Activated naive CD4-positive, alpha-beta T cell treated with anti-CD3 and anti-CD28 coated beads for 36 hours (primary cell): ENCODE measurements at regions not wholly inside any gene's neighbourhood (a gene's known extent, or its start where the extent isn't known, plus 50 kb on each side); places are given as distances from the start of the nearest gene placed in this dataset.

ENCODE experiments used
- CTCF ChIA-PET: fragments of 350-600 bp; sonication (Branson Sonifier 250); formaldehyde crosslinking; loops from one replicate; lab custom pipeline; 2021; ENCODE audit warnings: antibody characterized with exemption; lab: Charles Lee
- DNase-seq: peaks from one replicate; pipeline ENCODE4 v3.0.0-alpha.2; 2020
- H3K27ac Mint-ChIP-seq: one replicate; pipeline ENCODE4 v1.8.0; 2021; ENCODE audit warnings: mild to moderate bottlenecking, mixed read lengths
- H3K27me3 Mint-ChIP-seq: one replicate; pipeline ENCODE4 v1.8.0; 2021; ENCODE audit warnings: low read depth, mixed read lengths
- H3K36me3 Mint-ChIP-seq: one replicate; pipeline ENCODE4 v1.8.0; 2021; ENCODE audit warnings: low read depth, mixed read lengths
- H3K4me1 Mint-ChIP-seq: one replicate; pipeline ENCODE4 v1.8.0; 2021; ENCODE audit warnings: low read depth, mixed read lengths
- H3K4me3 Mint-ChIP-seq: one replicate; pipeline ENCODE4 v1.8.0; 2021; ENCODE audit warnings: mild to moderate bottlenecking, moderate library complexity, mixed read lengths
- H3K9me3 Mint-ChIP-seq: one replicate; pipeline ENCODE4 v1.8.0; 2021; ENCODE audit warnings: mixed read lengths
- intact Hi-C: fragments of 100-400 bp; cut with micrococcal nuclease; formaldehyde crosslinking; loops from one replicate; pipeline ENCODE4 v1.15.1; 2023

- Mint-ChIP-seq H3K4me1 (no peaks in the 10 kb centered on the region), H3K9me3 (no peaks in the 10 kb centered on the region), H3K27ac (no peak overlapping the region), H3K27me3 (peaks cover 7% of the 10 kb centered on the region), H3K36me3 (no peaks in the 10 kb centered on the region), H3K4me3 (no peak overlapping the region)
- DNase-seq: no peak
- intact Hi-C loops: no loop called here
- CTCF ChIA-PET: no interaction called here
These were observed 82.4 kb downstream of the MAFB start for GRCh38 chr20:40606660-40607059.

GRCh38 chr20:40606237-40606636 is 82.8 kb downstream of the MAFB start:
- DNase-seq: no peak
- intact Hi-C loops: no loop called here
- no peak overlapping the region for H3K4me3 Mint-ChIP-seq
- CTCF ChIA-PET: no interaction called here
- H3K9me3 Mint-ChIP-seq: no peaks in the 10 kb centered on the region
- H3K27ac Mint-ChIP-seq: no peak overlapping the region
- H3K36me3 Mint-ChIP-seq: no peaks in the 10 kb centered on the region
- H3K4me1 Mint-ChIP-seq: no peaks in the 10 kb centered on the region
- peaks cover 7% of the 10 kb centered on the region for H3K27me3 Mint-ChIP-seq

- peaks cover 7% of the 10 kb centered on the region for H3K27me3 Mint-ChIP-seq
- CTCF ChIA-PET: no interaction called here
- no peak for DNase-seq
- intact Hi-C loops: no loop called here
- no peak overlapping the region for H3K4me3 Mint-ChIP-seq
- no peaks in the 10 kb centered on the region for H3K36me3 Mint-ChIP-seq
- no peak overlapping the region for H3K27ac Mint-ChIP-seq
- H3K4me1 Mint-ChIP-seq: no peaks in the 10 kb centered on the region
- no peaks in the 10 kb centered on the region for H3K9me3 Mint-ChIP-seq
These were observed 84.6 kb downstream of the MAFB start for GRCh38 chr20:40604416-40604815.

- CTCF ChIA-PET: no interaction called here
- no peak for DNase-seq
- no peaks in the 10 kb centered on the region for H3K4me1 Mint-ChIP-seq
- intact Hi-C loops: no loop called here
- H3K36me3 Mint-ChIP-seq: no peaks in the 10 kb centered on the region
- H3K27me3 Mint-ChIP-seq: peaks cover 7% of the 10 kb centered on the region
- H3K27ac Mint-ChIP-seq: no peak overlapping the region
- no peak overlapping the region for H3K4me3 Mint-ChIP-seq
- H3K9me3 Mint-ChIP-seq: peaks cover 3% of the 10 kb centered on the region
These were observed 85.9 kb downstream of the MAFB start for GRCh38 chr20:40603057-40603651.

- no peak for DNase-seq
These were observed 86.7 kb downstream of the MAFB start for GRCh38 chr20:40602381-40602780.

GRCh38 chr20:40600441-40601219 is 88.4 kb downstream of the MAFB start:
- peaks cover 4% of the 10 kb centered on the region for H3K27me3 Mint-ChIP-seq
- CTCF ChIA-PET: no interaction called here

More at GRCh38 chr20:40602381-40602780, 86.7 kb downstream of the MAFB start:
- Mint-ChIP-seq H3K27me3 (peaks cover 7% of the 10 kb centered on the region), H3K27ac (no peak overlapping the region), H3K36me3 (no peaks in the 10 kb centered on the region), H3K4me3 (no peak overlapping the region), H3K4me1 (no peaks in the 10 kb centered on the region), H3K9me3 (peaks cover 3% of the 10 kb centered on the region)
- intact Hi-C loops: no loop called here
- CTCF ChIA-PET: interaction anchor here (0.6 kb wide), 1 partner anchor 75 kb away, joined by 3 read pairs; no protein-coding TSS in a partner anchor

GRCh38 chr20:40599987-40600386 is 89.0 kb downstream of the MAFB start:
- no peaks in the 10 kb centered on the region for H3K36me3 Mint-ChIP-seq
- H3K27ac Mint-ChIP-seq: no peak overlapping the region
- CTCF ChIA-PET: no interaction called here
- no peaks in the 10 kb centered on the region for H3K4me1 Mint-ChIP-seq
- peaks cover 7% of the 10 kb centered on the region for H3K27me3 Mint-ChIP-seq
- intact Hi-C loops: no loop called here
- DNase-seq: no peak
- peaks cover 3% of the 10 kb centered on the region for H3K9me3 Mint-ChIP-seq
- no peak overlapping the region for H3K4me3 Mint-ChIP-seq

More at GRCh38 chr20:40600441-40601219, 88.4 kb downstream of the MAFB start:
- Mint-ChIP-seq H3K9me3 (peaks cover 3% of the 10 kb centered on the region), H3K27ac (no peak overlapping the region), H3K4me3 (no peak overlapping the region), H3K4me1 (no peaks in the 10 kb centered on the region), H3K36me3 (no peaks in the 10 kb centered on the region)
- intact Hi-C loops: no loop called here
- DNase-seq: no peak

- Mint-ChIP-seq H3K4me3 (no peak overlapping the region), H3K27ac (no peak overlapping the region), H3K9me3 (no peaks in the 10 kb centered on the region), H3K36me3 (no peaks in the 10 kb centered on the region), H3K4me1 (no peaks in the 10 kb centered on the region), H3K27me3 (peaks cover 14% of the 10 kb centered on the region)
- CTCF ChIA-PET: no interaction called here
- no peak for DNase-seq
- intact Hi-C loops: no loop called here
These were observed 96.1 kb downstream of the MAFB start for GRCh38 chr20:40592941-40593340.

- no peak for DNase-seq
- CTCF ChIA-PET: no interaction called here
- Mint-ChIP-seq H3K9me3 (no peaks in the 10 kb centered on the region), H3K27ac (no peak overlapping the region), H3K4me1 (no peaks in the 10 kb centered on the region), H3K36me3 (no peaks in the 10 kb centered on the region), H3K27me3 (peaks cover 14% of the 10 kb centered on the region), H3K4me3 (no peak overlapping the region)
- intact Hi-C loops: no loop called here
These were observed 97.5 kb downstream of the MAFB start for GRCh38 chr20:40591536-40591935.

- H3K4me3 Mint-ChIP-seq: no peak overlapping the region
- no peaks in the 10 kb centered on the region for H3K4me1 Mint-ChIP-seq
- no peak overlapping the region for H3K27ac Mint-ChIP-seq
- H3K27me3 Mint-ChIP-seq: peaks cover 14% of the 10 kb centered on the region
- DNase-seq: no peak
- no peaks in the 10 kb centered on the region for H3K9me3 Mint-ChIP-seq
- H3K36me3 Mint-ChIP-seq: no peaks in the 10 kb centered on the region
- CTCF ChIA-PET: no interaction called here
- intact Hi-C loops: no loop called here
These were observed 97.9 kb downstream of the MAFB start for GRCh38 chr20:40591119-40591518.

- H3K27me3 Mint-ChIP-seq: peaks cover 10% of the 10 kb centered on the region
- intact Hi-C loops: no loop called here
- no peaks in the 10 kb centered on the region for H3K9me3 Mint-ChIP-seq
- no peak for DNase-seq
- CTCF ChIA-PET: no interaction called here
- no peak overlapping the region for H3K27ac Mint-ChIP-seq
- no peaks in the 10 kb centered on the region for H3K4me1 Mint-ChIP-seq
- H3K4me3 Mint-ChIP-seq: no peak overlapping the region
- H3K36me3 Mint-ChIP-seq: no peaks in the 10 kb centered on the region
These were observed 99.5 kb downstream of the MAFB start for GRCh38 chr20:40589581-40589980.

GRCh38 chr20:40588891-40589290 is 100.1 kb downstream of the MAFB start:
- Mint-ChIP-seq H3K36me3 (no peaks in the 10 kb centered on the region), H3K27ac (no peak overlapping the region), H3K4me1 (no peaks in the 10 kb centered on the region), H3K4me3 (no peak overlapping the region), H3K9me3 (no peaks in the 10 kb centered on the region), H3K27me3 (peaks cover 10% of the 10 kb centered on the region)
- CTCF ChIA-PET: no interaction called here
- intact Hi-C loops: no loop called here
- DNase-seq: no peak

GRCh38 chr20:40587038-40587437 is 102.0 kb downstream of the MAFB start:
- Mint-ChIP-seq H3K9me3 (no peaks in the 10 kb centered on the region), H3K4me1 (no peaks in the 10 kb centered on the region), H3K4me3 (no peak overlapping the region), H3K36me3 (no peaks in the 10 kb centered on the region), H3K27ac (no peak overlapping the region), H3K27me3 (peaks cover 8% of the 10 kb centered on the region)
- no peak for DNase-seq
- CTCF ChIA-PET: no interaction called here
- intact Hi-C loops: no loop called here
